Vagina (tissue), 2 donors: ENCODE measurements at regions not wholly inside any gene's neighbourhood (a gene's known extent, or its start where the extent isn't known, plus 50 kb on each side); places are given as distances from the start of the nearest gene placed in this dataset.
A peak's percentile ranks its signal among the peaks of the same experiment; 100 is the strongest.
"Not testable (repeated sequence)": the region's sequence is repeated elsewhere in the genome, so short reads cannot be mapped to it uniquely, and the experiment has no call there.

Experiments
- DNase-seq, 2 donors: peaks; one replicate each; pipeline ENCODE4 v3.0.0-alpha.2; 2017; ENCODE audit errors: extremely low spot score in 2 of 2
- H3K27ac ChIP-seq: fragments of 200-600 bp; sonication (generic); one replicate; pipeline ENCODE4 v1.5.1; 2019
- H3K27me3 ChIP-seq: fragments of 200-600 bp; sonication (generic); one replicate; pipeline ENCODE4 v1.5.1; 2019
- H3K36me3 ChIP-seq, 2 donors: fragments of 200-600 bp; sonication (generic); one replicate each; pipeline ENCODE4 v1.5.1; 2017 to 2019
- H3K4me1 ChIP-seq: fragments of 200-600 bp; sonication (generic); one replicate; pipeline ENCODE4 v1.5.1; 2019
- H3K4me3 ChIP-seq, 2 donors: fragments of 200-600 bp; sonication (generic); 1 replicate in 1 of 2; 2 replicates in 1 of 2; pipeline ENCODE4 v1.5.1; 2016 to 2019
- H3K9me3 ChIP-seq: fragments of 200-600 bp; sonication (generic); one replicate; pipeline ENCODE4 v1.5.1; 2019
- CTCF ChIP-seq, 3 experiments: fragments of 450-650 bp in 2 of 3; fragments of 200-600 bp in 1 of 3; sonication (generic) in 1 of 3; IDR thresholded peaks; one replicate each; pipeline ENCODE4 v1.5.1; 2017 to 2019; ENCODE audit warnings: antibody characterized with exemption in 3 of 3, mild to moderate bottlenecking in 2 of 3, moderate library complexity in 2 of 3
- POLR2A ChIP-seq, 2 donors: fragments of 450-650 bp; IDR thresholded peaks; one replicate each; pipeline ENCODE4 v1.6.1; 2017; ENCODE audit warnings: antibody characterized with exemption in 2 of 2, mild to moderate bottlenecking in 2 of 2, moderate library complexity in 2 of 2
- POLR2AphosphoS5 ChIP-seq, 2 donors: sonication (generic); formaldehyde crosslinking; IDR thresholded peaks; one replicate each; pipeline ENCODE4 v1.9.0; 2017; ENCODE audit warnings: antibody characterized with exemption in 2 of 2, mild to moderate bottlenecking in 2 of 2, low read depth in 1 of 2; ENCODE audit not compliant: insufficient read depth in 1 of 2
- intact Hi-C: fragments of 100-400 bp; cut with DNase I; formaldehyde crosslinking; loops from one replicate; pipeline ENCODE4 v1.15.1; 2023

DNA sequence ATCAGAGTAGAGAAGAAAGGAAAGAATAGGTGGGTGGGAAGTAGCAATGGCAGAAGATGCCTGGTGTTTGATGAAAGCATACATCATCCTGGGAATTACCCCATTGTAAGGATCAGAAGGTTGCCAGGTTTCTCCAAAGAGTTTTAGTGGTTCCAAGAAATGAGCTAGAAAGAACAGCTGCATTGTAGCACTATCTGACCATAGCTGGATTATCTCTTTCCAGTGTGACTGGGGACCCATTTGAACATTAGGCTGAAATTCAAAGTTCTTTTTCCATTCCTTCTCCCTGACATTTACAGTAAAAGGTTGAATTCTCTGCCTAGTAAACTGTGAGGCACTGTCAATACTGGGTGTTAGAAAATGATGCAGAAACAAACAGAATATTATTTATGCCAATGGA, 244.4 kb downstream of the GALC start:
- TF ChIP-seq POLR2AphosphoS5 (IDR thresholded peaks at IDR 0.05; ENCODE audit: insufficient read depth in 1 of 2, low read depth in 1 of 2) (no peak), CTCF (IDR thresholded peaks at IDR 0.05) (no peak), POLR2A (IDR thresholded peaks at IDR 0.05) (no peak)
- Histone ChIP-seq H3K27me3 (no peaks in the 10 kb centered on the region), H3K36me3 (no peaks in the 10 kb centered on the region), H3K4me1 (no peaks in the 10 kb centered on the region), H3K27ac (no peak overlapping the region), H3K4me3 (no peak overlapping the region), H3K9me3 (no peaks in the 10 kb centered on the region)
- no peak for DNase-seq
- intact Hi-C loops: no loop called here

DNA sequence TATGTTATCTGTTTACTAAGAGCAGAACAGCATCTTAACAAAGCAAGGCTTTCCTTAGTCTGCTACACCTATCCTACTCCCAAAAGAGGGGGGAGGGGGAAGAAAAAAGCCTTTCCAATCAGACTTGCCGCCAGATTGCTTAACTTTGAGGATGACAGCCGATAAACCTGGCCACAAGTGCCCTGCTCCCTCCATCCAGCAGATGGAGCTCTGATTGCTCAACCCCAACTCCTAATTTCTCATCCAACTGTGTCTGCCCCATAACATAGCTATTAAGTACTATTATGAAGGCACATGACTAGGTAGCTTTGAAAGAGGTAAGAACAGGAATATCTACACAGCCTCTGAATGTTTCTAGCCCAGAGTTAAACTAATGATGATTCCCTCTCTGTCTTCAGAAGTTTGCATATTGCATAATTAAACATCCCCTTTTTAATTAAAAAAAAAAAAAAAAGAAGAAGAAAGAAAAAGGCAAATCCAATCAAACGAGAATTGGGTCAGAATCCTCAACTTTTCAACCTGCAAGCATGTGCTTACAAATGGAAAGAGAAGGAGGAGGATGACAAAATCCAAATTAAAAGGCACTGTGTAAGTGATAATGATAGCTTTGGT, 247.4 kb downstream of the GALC start:
- no peak overlapping the region for H3K4me3 ChIP-seq
- no peaks in the 10 kb centered on the region for H3K9me3 ChIP-seq
- H3K27me3 ChIP-seq: no peaks in the 10 kb centered on the region
- H3K36me3 ChIP-seq: no peaks in the 10 kb centered on the region
- TF ChIP-seq POLR2A (IDR thresholded peaks at IDR 0.05) (no peak), CTCF (IDR thresholded peaks at IDR 0.05) (peak in 2 of 3 experiments; percentile 27 to 38)
- intact Hi-C loops: no loop called here
- no peaks in the 10 kb centered on the region for H3K4me1 ChIP-seq
- no peak overlapping the region for H3K27ac ChIP-seq
- no peak for DNase-seq

DNA sequence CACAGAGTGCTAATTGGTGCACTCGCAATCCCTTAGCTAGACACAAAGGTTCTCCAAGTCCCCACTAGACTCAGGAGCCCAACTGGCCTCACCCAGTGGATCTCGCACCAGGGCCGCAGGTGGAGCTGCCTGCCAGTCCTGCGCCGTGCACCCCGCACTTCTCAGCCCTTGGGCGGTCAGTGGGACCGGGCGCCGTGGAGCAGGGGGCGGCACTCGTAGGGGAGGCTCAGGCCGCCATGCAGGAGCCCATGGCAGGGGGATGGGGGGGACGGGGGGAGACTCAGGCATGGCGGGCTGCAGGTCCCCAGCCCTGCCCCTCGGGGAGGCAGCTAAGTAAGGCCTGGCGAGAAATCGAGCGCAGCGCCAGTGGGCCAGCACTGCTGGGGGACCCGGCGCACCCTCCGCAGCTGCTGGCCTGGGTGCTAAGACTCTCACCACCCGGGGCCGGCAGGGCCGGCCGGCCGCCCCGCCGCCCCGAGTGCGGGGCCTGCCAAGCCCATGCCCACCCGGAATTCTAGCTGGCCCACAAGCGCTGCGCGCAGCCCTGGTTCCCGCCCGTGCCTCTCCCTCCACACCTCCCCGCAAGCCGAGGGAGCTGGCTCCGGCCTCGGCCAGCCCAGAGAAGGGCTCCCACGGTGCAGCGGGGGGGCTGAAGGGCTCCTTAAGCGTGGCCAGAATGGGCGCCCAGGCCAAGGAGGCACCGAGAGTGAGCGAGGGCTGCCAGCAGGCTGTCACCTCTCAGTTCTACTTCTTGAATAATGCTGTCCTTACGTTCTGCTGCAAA, 258.2 kb downstream of the GALC start:
- H3K27ac ChIP-seq, H3K9me3 ChIP-seq, H3K27me3 ChIP-seq, H3K4me3 ChIP-seq, intact Hi-C loops, H3K4me1 ChIP-seq, H3K36me3 ChIP-seq, DNase-seq: not testable (repeated sequence)

GRCh38 chr14:87733115-87733514, 259.9 kb downstream of the GALC start:
- intact Hi-C loops, H3K36me3 ChIP-seq, H3K9me3 ChIP-seq, DNase-seq, H3K4me1 ChIP-seq, H3K27ac ChIP-seq, H3K27me3 ChIP-seq, H3K4me3 ChIP-seq: not testable (repeated sequence)

DNA sequence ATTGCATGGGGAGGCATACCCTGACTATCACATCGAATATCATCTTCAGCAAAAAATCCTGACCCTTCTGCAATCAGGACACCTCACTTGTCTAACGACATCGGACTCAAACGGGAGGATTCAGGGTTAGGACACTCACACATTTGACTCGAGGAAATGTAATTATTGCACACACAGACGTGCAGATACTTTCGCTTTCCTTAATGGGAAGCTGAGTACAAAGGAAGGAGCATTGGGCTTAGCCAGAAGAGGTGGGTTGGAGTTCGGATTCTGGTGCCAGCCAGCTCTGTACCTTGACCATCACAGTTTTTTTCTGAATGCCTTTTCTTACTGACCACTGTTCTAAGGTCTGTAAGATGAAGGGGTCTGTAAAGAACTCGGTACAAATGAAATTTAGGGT, 260.4 kb downstream of the GALC start:
- intact Hi-C loops: no loop called here
- H3K36me3 ChIP-seq: no peaks in the 10 kb centered on the region
- H3K4me3 ChIP-seq: no peak overlapping the region
- no peaks in the 10 kb centered on the region for H3K4me1 ChIP-seq
- no peak overlapping the region for H3K27ac ChIP-seq
- H3K9me3 ChIP-seq: no peaks in the 10 kb centered on the region
- H3K27me3 ChIP-seq: no peaks in the 10 kb centered on the region
- TF ChIP-seq POLR2AphosphoS5 (IDR thresholded peaks at IDR 0.05; ENCODE audit: insufficient read depth in 1 of 2, low read depth in 1 of 2) (no peak), CTCF (IDR thresholded peaks at IDR 0.05) (no peak), POLR2A (IDR thresholded peaks at IDR 0.05) (no peak)
- DNase-seq: no peak

DNA sequence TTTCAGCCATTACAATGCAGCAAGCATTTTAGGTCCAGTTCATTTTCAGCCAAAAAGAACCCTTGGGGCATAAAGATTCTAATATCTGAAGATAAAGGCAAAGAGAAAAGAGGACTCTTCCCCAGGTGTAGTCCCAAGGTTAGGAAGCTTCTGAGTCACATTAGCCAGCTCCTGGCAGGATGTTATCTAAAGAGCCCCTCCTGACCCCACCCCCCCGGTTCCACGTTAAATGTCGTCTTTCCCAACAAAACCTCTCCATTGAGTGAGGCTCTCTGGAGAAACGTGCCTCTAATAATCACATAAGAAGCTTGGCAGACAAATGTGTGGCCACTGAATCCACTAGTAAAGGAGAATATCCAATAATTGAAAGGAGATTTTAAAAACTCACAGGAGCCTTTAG, 267.7 kb downstream of the GALC start:
- no peak for DNase-seq
- Histone ChIP-seq H3K27me3 (no peaks in the 10 kb centered on the region), H3K4me1 (no peaks in the 10 kb centered on the region), H3K9me3 (no peaks in the 10 kb centered on the region), H3K36me3 (no peaks in the 10 kb centered on the region), H3K27ac (no peak overlapping the region), H3K4me3 (no peak overlapping the region)
- TF ChIP-seq POLR2A (IDR thresholded peaks at IDR 0.05) (no peak), POLR2AphosphoS5 (IDR thresholded peaks at IDR 0.05; ENCODE audit: insufficient read depth in 1 of 2, low read depth in 1 of 2) (no peak), CTCF (IDR thresholded peaks at IDR 0.05) (no peak)
- intact Hi-C loops: no loop called here
